ENCODE measurements at regions not wholly inside any gene's neighbourhood (a gene's known extent, or its start where the extent isn't known, plus 50 kb on each side); places are given as distances from the start of the nearest gene placed in this dataset.
"Not testable (repeated sequence)": the region's sequence is repeated elsewhere in the genome, so short reads cannot be mapped to it uniquely, and the experiment has no call there.

DNA sequence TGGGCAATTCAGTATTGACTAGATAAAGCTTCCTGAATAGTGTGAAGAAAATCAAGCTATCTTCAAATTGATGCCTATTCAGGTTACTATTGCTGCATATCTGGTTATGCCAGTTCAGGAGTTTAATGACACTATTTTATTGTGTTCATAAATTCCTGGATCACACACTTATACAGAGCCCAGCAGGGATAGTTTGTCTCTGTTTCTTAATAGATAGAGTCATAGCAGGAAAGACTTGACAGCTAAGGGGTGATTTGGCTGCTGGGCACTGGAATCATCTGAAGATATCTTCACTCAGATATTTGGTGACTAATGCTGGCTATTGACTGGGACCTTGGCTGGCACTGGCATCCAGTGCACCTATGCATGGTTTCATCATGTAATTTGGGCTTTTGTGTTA lies 187.8 kb downstream of the PYDC2 start:
- DNase-seq = no peak

DNA sequence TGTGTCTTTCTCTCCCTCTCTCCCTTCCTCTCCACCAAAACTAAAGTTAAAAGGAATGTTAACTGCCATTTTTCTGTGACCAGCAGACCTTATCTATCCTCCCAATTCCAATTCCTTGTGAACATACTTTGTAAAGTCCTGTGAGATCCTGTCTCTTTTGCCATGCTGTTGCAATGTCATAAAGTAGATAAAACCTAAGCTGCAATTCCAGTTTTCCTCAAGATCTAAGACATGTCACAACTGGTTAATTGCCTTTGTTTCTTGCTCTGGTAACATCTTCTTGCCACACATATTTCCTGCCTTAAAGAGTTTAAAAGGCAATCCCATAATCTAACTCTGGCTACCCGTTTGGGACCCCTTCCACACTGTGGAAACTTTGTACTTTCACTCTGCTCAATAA lies 188.7 kb downstream of the PYDC2 start:
- no peak for DNase-seq

- DNase-seq = not testable (repeated sequence)
Measured at GRCh38 chr3:191658781-191659419, 197.9 kb downstream of the PYDC2 start.

DNA sequence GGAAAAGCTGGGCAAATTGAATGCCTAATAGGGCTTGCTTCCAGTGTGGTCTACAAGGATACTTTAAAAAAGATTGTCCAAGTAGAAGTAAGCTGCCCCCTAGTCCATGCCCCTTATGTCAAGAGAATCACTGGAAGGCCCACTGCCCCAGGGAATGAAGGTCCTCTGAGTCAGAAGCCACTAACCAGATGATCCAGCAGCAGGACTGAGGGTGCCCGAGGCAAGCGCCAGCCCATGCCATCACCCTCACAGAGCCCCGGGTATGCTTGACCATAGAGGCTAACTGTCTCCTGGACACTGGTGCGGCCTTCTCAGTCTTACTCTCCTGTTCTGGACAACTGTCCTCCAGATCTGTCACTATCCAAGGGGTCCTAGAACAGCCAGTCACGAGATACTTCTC lies 201.2 kb downstream of the PYDC2 start:
- not testable (repeated sequence) for DNase-seq

- DNase-seq = no peak
Measured at GRCh38 chr3:191680989-191681597, 220.1 kb downstream of the PYDC2 start.

DNA sequence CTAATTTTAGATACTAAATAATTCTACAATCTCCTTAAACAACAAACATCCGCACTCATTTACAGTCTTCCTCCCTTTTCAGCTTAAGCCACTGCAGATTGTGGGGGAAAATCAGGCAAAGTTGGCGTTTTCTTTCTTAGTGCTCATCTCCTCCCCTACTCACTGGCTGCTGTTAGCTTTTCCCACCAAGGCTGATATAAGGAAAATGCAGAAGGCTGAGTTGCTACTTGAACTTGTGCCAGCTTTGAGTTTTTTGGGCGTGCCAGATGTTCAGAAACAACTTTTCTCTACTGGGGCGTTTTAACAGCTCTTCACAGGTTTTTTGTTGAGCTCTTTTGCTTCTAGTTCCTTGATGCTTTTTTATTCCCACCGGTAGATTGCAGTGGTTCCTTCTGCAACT lies 222.0 kb downstream of the PYDC2 start:
- no peak for DNase-seq

DNA sequence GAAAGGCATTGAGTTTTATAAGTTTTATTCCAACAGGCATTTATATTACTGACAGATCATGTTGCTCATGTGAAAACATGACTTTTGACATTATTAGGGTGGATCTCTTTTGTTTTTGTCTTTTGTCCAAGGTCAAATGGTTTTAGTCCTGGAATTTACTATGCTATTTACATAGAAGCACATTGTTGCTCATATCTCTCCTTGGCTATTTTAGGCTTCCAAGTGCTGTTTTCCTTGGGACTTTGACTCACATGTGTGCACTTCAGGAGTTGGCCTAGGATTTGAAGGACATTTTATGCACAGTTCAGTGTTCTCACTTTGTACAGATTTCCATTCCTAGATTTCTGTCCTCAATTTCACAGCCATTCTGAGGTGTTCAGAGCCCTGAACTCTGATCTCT lies 225.7 kb downstream of the PYDC2 start:
- DNase-seq = no peak

DNA sequence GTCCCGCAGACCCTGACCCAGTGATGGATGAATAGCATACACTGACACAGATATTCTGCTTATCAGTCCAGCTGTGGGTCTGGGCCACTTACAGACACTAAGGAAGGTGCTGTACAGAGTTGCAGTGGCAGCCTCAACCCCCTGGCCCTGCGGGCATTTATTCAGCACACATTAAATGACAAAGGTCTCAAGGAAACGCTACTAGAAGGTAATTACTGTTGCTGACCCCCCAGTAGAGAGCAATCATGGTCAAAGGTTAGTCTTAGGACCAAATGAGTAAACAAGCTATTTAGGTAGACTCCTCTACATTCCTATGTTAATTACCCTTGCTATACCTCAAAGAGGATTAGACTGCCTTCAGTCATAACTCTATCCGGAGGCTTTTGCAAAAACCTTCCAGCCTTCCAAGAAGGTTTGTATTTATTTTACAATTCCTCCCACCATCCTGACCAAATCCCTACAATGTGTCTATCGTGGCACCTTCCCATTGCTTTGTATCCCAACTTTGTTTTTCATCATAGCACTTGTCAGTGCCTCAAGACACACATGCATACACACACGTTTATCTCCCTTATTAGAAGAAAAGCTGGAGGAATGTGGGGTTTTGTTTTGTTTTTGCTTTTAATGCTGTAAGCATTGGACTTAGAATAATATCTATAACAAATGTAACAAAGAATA lies 227.9 kb downstream of the PYDC2 start:
- DNase-seq = no peak

DNA sequence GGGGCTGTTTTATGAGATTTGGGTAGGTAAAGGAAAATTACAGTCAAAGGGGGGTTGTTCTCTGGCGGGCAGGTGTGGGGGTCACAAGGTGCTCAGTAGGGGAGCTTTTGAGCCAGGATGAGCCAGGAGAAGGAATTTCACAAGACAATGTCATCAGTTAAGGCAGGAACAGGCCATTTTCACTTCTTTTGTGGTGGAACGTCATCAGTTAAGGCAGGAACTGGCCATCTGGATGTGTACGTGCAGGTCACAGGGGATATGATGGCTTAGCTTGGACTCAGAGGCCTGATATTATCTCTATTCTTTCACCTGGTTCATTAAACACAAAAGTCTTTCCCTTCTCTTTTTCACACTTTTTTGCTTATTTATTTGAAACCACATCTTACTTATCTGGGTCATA lies 230.2 kb downstream of the PYDC2 start:
- DNase-seq = not testable (repeated sequence)

DNA sequence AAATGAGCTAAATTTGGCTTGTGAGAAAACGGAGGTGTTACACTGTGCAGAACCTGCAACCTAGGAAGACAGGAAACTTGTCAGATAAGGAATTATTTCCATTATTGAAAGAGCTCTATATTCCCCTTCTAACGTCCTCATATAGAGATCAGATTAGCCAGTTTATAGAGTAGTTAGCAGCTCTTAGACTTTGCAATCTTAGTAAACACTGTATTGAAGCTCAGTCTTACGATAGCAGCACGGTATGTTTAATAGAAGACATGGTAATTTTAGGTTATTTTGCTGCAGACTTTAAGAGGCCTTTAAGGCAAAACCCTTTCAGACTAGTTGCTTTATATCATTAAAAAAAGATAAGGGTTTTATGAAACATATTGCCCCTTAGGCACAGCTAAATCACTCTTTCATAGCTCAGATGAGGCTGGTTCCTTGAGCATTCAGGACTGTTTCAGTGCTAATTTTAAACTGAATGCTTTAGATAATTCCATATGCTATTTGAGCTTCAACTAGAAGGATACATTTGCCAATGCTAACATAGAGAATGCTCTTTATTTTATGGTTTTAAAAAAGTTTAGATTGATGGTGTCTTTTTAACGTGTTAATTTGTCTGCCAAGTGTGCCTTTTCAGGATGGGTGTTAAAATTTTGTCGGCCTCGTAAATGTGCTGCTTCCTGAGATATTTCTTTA lies 234.3 kb downstream of the PYDC2 start:
- no peak for DNase-seq

DNA sequence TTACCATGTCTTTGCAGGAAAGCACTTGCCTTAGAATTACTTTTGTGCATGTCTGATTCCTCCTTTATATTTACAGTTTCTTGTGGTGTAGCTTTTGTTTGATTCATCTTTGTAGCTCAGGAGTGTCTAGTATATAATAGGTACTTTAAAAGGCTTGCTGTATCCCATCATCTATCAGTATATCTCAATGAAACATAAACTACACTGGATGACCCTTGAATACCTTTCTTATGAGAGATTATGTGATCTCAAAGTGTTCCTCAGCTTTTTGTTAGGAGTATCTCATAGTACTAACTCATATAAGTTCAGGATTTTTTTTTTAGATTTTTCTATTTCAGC lies 234.8 kb downstream of the PYDC2 start:
- no peak for DNase-seq

GRCh38 chr3:191696348-191696747 lies 235.4 kb downstream of the PYDC2 start:
- no peak for DNase-seq

DNA sequence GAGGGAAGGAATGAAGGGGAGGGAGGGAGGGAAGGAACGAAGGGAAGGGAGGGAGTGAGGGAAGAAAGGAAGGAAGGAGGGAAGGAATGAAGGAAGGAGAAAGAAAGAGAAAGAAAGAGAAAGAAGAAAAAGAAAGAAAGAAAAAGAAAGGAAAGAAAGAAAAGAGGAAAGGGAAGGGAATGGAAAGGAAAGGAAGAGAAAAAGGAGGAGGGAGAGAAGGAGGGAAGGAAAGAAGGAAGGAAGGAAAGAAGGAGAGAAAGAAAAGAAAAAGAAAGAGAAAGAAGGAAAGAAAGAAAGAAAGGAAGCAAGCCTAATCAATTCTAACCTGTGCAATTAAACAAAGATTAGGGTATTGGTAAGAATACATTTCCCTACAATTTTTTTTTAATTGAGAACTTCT lies 238.6 kb downstream of the PYDC2 start:
- no peak for DNase-seq

DNA sequence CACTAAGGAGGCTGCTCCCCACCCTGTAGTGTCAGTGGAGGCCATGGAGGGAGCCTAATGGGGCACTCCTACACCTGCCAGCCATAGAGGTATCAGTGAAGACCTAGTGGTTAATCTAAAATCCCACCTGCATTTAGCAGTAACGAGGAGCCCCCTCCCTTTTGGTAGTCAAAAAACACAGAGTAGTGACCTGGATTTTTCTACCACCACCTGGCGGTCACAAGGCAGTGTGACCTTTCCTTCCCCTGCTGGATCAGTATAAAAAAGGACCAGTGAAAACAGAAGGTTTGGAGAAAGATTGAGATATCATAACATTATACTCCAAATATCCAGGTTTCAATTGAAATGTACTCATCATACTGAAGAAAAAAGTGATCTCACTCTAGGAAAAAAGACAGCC lies 241.2 kb downstream of the PYDC2 start:
- no peak for DNase-seq

GRCh38 chr3:191707817-191708216 lies 246.9 kb downstream of the PYDC2 start:
- no peak for DNase-seq

- no peak for DNase-seq
Measured at GRCh38 chr3:191715585-191715984, 254.6 kb downstream of the PYDC2 start.

- DNase-seq = no peak
Measured at GRCh38 chr3:191721390-191721861, 260.5 kb downstream of the PYDC2 start.

DNA sequence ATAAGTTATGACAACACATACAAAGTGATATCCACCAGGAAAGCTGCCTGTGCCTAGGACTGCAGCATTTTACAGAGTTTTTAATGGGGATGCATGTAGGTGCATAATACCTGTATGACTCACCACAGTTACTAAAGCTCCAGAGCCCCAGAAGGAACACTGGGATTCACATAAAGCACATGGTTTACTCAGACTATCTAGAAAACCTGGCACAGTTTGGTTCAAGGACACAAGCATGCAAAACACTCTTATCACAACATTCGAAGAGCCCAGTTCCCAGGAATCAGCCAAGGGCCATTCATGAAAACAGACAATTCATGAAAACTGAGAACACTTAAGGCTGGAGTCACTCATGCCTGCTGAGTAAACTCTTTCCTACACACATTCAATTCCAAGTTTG lies 261.0 kb downstream of the PYDC2 start:
- no peak for DNase-seq

DNA sequence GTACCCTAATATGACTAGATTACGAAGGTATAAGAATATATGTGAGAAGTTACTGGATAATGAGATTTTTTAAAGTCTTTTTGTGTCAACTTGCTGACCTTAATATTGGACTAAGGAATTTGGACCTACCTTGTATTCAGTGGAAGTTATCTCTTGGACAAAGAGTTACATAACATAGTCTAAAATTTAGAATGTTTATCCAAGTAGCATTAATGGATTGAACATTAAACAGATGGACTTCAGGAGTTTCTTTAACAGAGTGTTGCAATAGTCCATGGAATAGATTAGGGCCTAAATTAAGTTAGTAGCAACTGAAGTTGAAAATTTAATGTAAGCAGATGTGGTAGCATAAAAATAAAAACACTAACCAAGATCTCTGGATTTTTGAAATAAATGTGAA lies 266.4 kb downstream of the PYDC2 start:
- DNase-seq = no peak

GRCh38 chr3:191728186-191728585 lies 267.2 kb downstream of the PYDC2 start:
- no peak for DNase-seq

DNA sequence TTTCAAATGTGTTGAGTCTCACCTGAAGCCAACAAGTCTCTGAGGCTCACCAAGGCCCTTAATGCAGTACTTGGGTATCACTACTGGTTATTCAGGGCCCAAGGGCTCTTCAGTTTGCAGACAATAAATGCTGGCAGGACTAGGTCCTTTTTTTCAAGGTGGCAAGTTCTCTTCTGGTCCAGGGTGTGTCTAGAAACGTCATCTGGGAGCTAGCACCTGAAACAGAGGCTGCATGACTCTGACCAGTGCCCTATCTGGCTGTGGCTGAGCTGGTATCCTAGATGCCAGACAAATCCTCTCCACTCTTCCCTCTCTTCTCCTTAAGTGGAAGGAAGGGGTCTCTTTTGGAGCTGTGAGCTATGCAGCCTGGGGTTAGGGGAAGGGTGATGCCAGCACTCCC lies 276.8 kb downstream of the PYDC2 start:
- DNase-seq = no peak

- no peak for DNase-seq
Measured at GRCh38 chr3:191740712-191741111, 279.7 kb downstream of the PYDC2 start.

- not testable (repeated sequence) for DNase-seq
Measured at GRCh38 chr3:191741847-191742350, 280.9 kb downstream of the PYDC2 start.

DNA sequence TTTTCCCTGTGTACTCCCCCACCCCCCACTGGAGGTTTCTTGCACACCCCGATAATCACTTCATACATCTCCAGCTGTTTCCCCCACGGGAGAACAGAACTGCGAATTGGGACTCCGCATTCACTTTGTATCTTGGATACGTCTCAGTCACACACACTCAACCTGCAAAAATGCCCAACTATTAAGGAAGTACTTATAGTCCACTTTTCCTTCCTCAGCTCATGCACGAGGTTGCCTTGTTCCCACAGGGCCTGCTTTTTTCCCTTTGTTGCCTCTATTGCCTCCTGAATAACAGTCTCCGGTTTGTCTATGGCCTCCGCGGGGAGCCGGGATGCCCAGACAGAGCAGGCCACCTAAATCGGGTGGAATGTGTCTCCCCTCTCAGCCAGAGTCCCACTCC lies 282.3 kb downstream of the PYDC2 start:
- DNase-seq = no peak

Data from MV-4-11 (cell line).